HEK293 (cell line): ENCODE measurements at regions not wholly inside any gene's neighbourhood (a gene's known extent, or its start where the extent isn't known, plus 50 kb on each side); places are given as distances from the start of the nearest gene placed in this dataset.
"Not testable (repeated sequence)": the region's sequence is repeated elsewhere in the genome, so short reads cannot be mapped to it uniquely, and the experiment has no call there.

Experiments used
- CTCF ChIA-PET: fragments of 350-600 bp; formaldehyde crosslinking; extraction: SDS; loops from one replicate; lab custom pipeline; 2021; ENCODE audit warnings: antibody characterized with exemption; lab: Yijun Ruan, JAX
- POLR2A ChIA-PET: fragments of 300-600 bp; formaldehyde crosslinking; extraction: SDS; loops from one replicate; lab custom pipeline; 2020; ENCODE audit warnings: antibody characterized with exemption, inconsistent platforms; lab: Yijun Ruan, JAX
- H3K27ac ChIP-seq: fragments of 200-500 bp; sonication (Bioruptor generic); 2 replicates; pipeline ENCODE4 v1.5.1; 2014; ENCODE audit warnings: low read depth, low read length, control low read depth, inconsistent platforms; ENCODE audit errors: extremely low read depth
- H3K36me3 ChIP-seq, 2 experiments: fragments of 200-500 bp in 1 of 2; sonication (Bioruptor generic) in 1 of 2; 1 replicate in 1 of 2; 2 replicates in 1 of 2; pipeline ENCODE4 v1.5.1; 2014 to 2017; ENCODE audit warnings: inconsistent platforms in 2 of 2, low read length in 2 of 2; ENCODE audit not compliant: control insufficient read depth in 2 of 2, insufficient read depth in 1 of 2
- H3K4me1 ChIP-seq: fragments of 200-500 bp; sonication (Bioruptor generic); 2 replicates; pipeline ENCODE4 v1.5.1; 2014; ENCODE audit warnings: mild to moderate bottlenecking, low read length, inconsistent platforms; ENCODE audit not compliant: control insufficient read depth, insufficient read depth
- H3K4me3 ChIP-seq: 2 replicates; pipeline ENCODE4 v1.5.1; 2011; ENCODE audit warnings: low read depth, mild to moderate bottlenecking, control low read depth, low read length, moderate library complexity
- H3K9me3 ChIP-seq: fragments of 200-500 bp; sonication (Bioruptor generic); 2 replicates; pipeline ENCODE4 v1.5.1; 2014; ENCODE audit warnings: low read depth, low read length, inconsistent platforms; ENCODE audit not compliant: control insufficient read depth, insufficient read depth
- FEZF1 ChIP-seq: fragments of 450-650 bp; formaldehyde crosslinking; IDR thresholded peaks from 2 replicates; pipeline ENCODE4 v1.5.1; 2016; ENCODE audit warnings: missing biosample characterization, missing genetic modification characterization
- KLF1 ChIP-seq: fragments of 450-650 bp; formaldehyde crosslinking; IDR thresholded peaks from 2 replicates; pipeline ENCODE4 v1.5.1; 2016; ENCODE audit warnings: missing biosample characterization, missing genetic modification characterization
- WT1 ChIP-seq: fragments of 450-650 bp; formaldehyde crosslinking; IDR thresholded peaks from 2 replicates; pipeline ENCODE4 v1.5.1; 2016; ENCODE audit warnings: missing biosample characterization, missing genetic modification characterization
- ZNF654 ChIP-seq: fragments of 450-650 bp; formaldehyde crosslinking; IDR thresholded peaks from 2 replicates; pipeline ENCODE4 v1.5.1; 2016; ENCODE audit warnings: low read depth, missing biosample characterization, missing genetic modification characterization
- TF ChIP-seq, protein P1 (sequence below): fragments of 450-650 bp; IDR thresholded peaks from 2 replicates; pipeline ENCODE4 v1.5.1; 2018; ENCODE audit warnings: missing biosample characterization, missing genetic modification characterization
- TF ChIP-seq, protein P2 (sequence below): fragments of 450-650 bp; formaldehyde crosslinking; IDR thresholded peaks from 2 replicates; pipeline ENCODE4 v1.5.1; 2016; ENCODE audit warnings: missing biosample characterization, missing genetic modification characterization

GRCh38 chr13:24591697-24592096 is 79.1 kb upstream of the PARP4 start:
- H3K27ac ChIP-seq, H3K4me1 ChIP-seq, POLR2A ChIA-PET, H3K9me3 ChIP-seq, H3K4me3 ChIP-seq, H3K36me3 ChIP-seq, CTCF ChIA-PET: not testable (repeated sequence)
- TF ChIP-seq, protein P1, sequence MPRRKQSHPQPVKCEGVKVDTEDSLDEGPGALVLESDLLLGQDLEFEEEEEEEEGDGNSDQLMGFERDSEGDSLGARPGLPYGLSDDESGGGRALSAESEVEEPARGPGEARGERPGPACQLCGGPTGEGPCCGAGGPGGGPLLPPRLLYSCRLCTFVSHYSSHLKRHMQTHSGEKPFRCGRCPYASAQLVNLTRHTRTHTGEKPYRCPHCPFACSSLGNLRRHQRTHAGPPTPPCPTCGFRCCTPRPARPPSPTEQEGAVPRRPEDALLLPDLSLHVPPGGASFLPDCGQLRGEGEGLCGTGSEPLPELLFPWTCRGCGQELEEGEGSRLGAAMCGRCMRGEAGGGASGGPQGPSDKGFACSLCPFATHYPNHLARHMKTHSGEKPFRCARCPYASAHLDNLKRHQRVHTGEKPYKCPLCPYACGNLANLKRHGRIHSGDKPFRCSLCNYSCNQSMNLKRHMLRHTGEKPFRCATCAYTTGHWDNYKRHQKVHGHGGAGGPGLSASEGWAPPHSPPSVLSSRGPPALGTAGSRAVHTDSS (tag by site-specific recombination) = 0 out of 2 replicates have a peak, but pooled peaks have one; percentile 11
- 0 out of 2 replicates have a peak, but pooled peaks have one; percentile 33 for TF ChIP-seq FEZF1
- peak; percentile 75 for TF ChIP-seq WT1 (tag by site-specific recombination)
- TF ChIP-seq, protein P2, sequence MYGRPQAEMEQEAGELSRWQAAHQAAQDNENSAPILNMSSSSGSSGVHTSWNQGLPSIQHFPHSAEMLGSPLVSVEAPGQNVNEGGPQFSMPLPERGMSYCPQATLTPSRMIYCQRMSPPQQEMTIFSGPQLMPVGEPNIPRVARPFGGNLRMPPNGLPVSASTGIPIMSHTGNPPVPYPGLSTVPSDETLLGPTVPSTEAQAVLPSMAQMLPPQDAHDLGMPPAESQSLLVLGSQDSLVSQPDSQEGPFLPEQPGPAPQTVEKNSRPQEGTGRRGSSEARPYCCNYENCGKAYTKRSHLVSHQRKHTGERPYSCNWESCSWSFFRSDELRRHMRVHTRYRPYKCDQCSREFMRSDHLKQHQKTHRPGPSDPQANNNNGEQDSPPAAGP (tag by site-specific recombination) = peak; percentile 59; the same call in 1 of the 2 replicates
- TF ChIP-seq KLF1 (tag by site-specific recombination) = 0 out of 2 replicates have a peak, but pooled peaks have one; percentile 24

GRCh38 chr13:24597906-24598670 is 82.1 kb upstream of the ATP12A start:
- CTCF ChIA-PET, H3K4me1 ChIP-seq, H3K27ac ChIP-seq, H3K4me3 ChIP-seq, H3K36me3 ChIP-seq, POLR2A ChIA-PET, H3K9me3 ChIP-seq: not testable (repeated sequence)

- POLR2A ChIA-PET, CTCF ChIA-PET, H3K4me1 ChIP-seq, H3K4me3 ChIP-seq, H3K9me3 ChIP-seq, H3K27ac ChIP-seq, H3K36me3 ChIP-seq: not testable (repeated sequence)
Measured at GRCh38 chr13:24599019-24599791, 81.0 kb upstream of the ATP12A start.

GRCh38 chr13:24605923-24606372 is 74.3 kb upstream of the ATP12A start:
- H3K4me3 ChIP-seq = no peak overlapping the region
- no peaks in the 10 kb centered on the region for H3K36me3 ChIP-seq
- ChIA-PET CTCF (interaction anchor here (1.0 to 1.5 kb wide), 3 partner anchors 21 to 121 kb away, joined by 3 to 4 read pairs (median 3); no protein-coding TSS in a partner anchor), POLR2A (no interaction called here)
- TF ChIP-seq ZNF654 (tag by site-specific recombination) = peak; percentile 34
- TF ChIP-seq, protein P2 (tag by site-specific recombination) = no peak
- H3K27ac ChIP-seq = no peak overlapping the region
- H3K4me1 ChIP-seq = no peaks in the 10 kb centered on the region
- no peaks in the 10 kb centered on the region for H3K9me3 ChIP-seq
